ENCODE measurements at regions not wholly inside any gene's neighbourhood (a gene's known extent, or its start where the extent isn't known, plus 50 kb on each side); places are given as distances from the start of the nearest gene placed in this dataset.

GRCh38 chr13:22061806-22062391 is 391.0 kb downstream of the FGF9 start:
- TF ChIP-seq CTCF (IDR thresholded peaks at IDR 0.05; ENCODE audit: low read depth, low read length), result no peak
- no peaks in the 10 kb centered on the region for H3K27me3 ChIP-seq (ENCODE audit: control insufficient read depth, insufficient read depth, low read length)
- ChIA-PET POLR2A (no interaction called here), CTCF (no interaction called here)
- no peak overlapping the region for H3K4me3 ChIP-seq (ENCODE audit: low read depth, low read length)
- H3K27ac ChIP-seq (ENCODE audit: low read depth, low read length), result no peak overlapping the region
- DNase-seq (ENCODE audit: low read depth, low spot score), result no peak
- H3K9me3 ChIP-seq (ENCODE audit: control insufficient read depth, insufficient read depth, low read length), result no peaks in the 10 kb centered on the region

DNA sequence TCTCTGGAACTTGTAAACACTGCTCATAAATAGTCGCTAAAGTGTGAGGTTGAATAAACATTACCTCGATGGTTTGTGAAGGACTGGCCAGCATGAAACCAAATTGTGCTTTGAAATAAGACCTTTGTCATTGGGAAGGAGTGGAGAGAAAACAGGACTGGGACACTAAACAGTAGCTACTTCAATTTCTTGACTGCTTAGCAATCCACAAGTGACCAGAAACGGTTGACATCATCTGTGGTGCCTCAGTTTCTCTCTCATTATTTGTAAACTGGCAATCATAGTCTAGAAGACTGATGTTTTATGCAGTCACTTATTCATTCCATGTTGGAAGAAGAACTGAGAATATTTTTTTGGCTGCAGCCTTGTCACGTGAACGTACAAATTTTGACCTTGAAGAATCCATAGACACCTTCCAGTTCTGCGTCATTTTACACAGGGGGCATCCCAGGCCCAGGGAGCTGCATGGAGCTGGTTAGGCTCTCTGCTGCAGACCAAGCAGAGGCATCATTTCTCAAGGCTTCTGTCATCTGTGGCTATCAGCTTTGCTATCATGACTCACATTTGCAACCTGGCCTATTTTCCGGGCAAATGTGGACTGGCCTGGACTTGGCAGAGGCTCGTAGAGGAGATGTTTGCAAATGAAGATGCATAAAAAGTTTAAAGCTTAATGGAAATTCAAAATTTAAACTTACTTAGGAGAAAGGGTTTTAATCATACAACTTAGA is 391.8 kb downstream of the FGF9 start:
- CTCF ChIA-PET, result no interaction called here
- TF ChIP-seq CTCF (IDR thresholded peaks at IDR 0.05; ENCODE audit: low read depth, low read length), result no peak
- Histone ChIP-seq H3K27ac (ENCODE audit: low read depth, low read length) (no peak overlapping the region), H3K27me3 (ENCODE audit: control insufficient read depth, insufficient read depth, low read length) (no peaks in the 10 kb centered on the region), H3K4me3 (ENCODE audit: low read depth, low read length) (no peak overlapping the region), H3K9me3 (ENCODE audit: control insufficient read depth, insufficient read depth, low read length) (no peaks in the 10 kb centered on the region)
- POLR2A ChIA-PET, result no interaction called here
- peak; percentile 11 for DNase-seq (ENCODE audit: low read depth, low spot score)

DNA sequence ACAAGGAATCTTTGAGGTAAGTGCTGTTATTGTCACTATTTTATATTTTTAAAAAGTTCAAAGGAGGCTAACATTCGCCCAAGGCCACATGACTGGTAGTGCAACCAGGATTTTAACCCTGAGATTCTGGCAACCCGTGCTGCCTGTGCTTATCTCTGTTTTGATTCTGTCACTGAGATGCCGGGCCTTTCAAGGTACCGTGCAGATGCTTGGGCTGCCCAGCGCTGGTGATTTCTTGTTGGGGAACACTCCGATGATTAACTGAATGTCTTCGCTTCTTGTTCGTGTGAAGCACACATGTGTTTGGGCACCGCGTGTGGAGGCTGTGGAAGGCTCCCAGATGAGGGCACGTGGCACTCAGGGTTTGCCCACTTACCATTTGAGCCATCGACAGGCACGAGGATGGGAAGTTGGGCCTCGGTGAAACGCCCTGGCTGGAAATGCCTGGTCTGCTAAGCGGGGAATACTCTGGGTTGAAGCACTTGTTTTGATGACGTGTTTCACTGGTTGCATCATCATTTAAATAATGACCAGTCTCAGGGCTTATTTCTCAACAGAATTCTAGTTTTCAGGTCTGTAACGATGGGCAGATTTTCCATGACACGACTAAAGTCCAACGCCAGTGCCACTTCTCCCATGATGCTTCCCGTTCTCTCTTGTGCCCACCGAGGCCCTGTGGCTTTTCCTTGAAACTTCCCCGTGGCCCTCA is 392.7 kb downstream of the FGF9 start:
- no peak for TF ChIP-seq CTCF (IDR thresholded peaks at IDR 0.05; ENCODE audit: low read depth, low read length)
- H3K4me3 ChIP-seq (ENCODE audit: low read depth, low read length), result no peak overlapping the region
- no peaks in the 10 kb centered on the region for H3K27me3 ChIP-seq (ENCODE audit: control insufficient read depth, insufficient read depth, low read length)
- H3K27ac ChIP-seq (ENCODE audit: low read depth, low read length), result no peak overlapping the region
- no peak for DNase-seq (ENCODE audit: low read depth, low spot score)
- POLR2A ChIA-PET, result no interaction called here
- H3K9me3 ChIP-seq (ENCODE audit: control insufficient read depth, insufficient read depth, low read length), result no peaks in the 10 kb centered on the region
- CTCF ChIA-PET, result no interaction called here

DNA sequence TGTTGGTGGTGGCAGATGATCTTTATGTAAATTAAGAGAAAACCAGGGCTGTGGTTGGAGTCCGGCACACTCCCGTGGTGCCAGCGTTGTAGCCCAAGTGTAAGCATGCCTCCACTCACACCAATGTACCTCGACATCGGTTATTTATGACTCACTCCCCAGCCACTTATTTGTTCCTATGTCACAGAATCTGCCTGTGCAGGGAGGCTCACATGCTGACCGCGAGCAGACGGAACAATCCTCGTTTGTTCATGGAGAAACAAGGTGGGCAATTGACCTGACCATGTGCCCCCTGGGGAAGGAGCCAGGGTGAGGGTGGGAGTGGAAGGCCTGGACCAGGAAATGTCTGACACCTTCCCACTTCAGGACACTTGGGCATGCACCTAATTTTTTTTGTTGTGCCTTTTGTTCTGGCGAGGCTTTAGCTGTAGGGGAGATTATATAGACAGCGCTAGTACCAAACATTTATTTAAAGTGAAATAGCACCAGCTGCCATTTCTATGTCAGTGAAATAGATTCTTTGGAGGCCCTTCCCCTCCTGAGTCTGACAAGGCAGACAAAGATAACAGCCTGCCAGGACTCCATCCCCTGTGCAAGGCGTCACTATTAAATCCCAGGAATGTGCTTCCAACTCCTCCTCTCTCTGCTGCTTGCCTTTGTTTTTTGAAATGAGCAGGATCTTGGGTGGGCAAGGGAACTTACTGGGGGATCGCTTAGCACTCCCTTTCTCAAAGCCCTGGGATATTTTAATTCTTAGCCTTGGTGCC is 394.2 kb downstream of the FGF9 start:
- Histone ChIP-seq H3K27ac (ENCODE audit: low read depth, low read length) (no peak overlapping the region), H3K4me3 (ENCODE audit: low read depth, low read length) (no peak overlapping the region), H3K27me3 (ENCODE audit: control insufficient read depth, insufficient read depth, low read length) (no peaks in the 10 kb centered on the region), H3K9me3 (ENCODE audit: control insufficient read depth, insufficient read depth, low read length) (no peaks in the 10 kb centered on the region)
- no peak for TF ChIP-seq CTCF (IDR thresholded peaks at IDR 0.05; ENCODE audit: low read depth, low read length)
- ChIA-PET POLR2A (no interaction called here), CTCF (no interaction called here)
- no peak for DNase-seq (ENCODE audit: low read depth, low spot score)

All from AG04450 (cell line).